KG1 (cell line): ENCODE measurements at regions not wholly inside any gene's neighbourhood (a gene's known extent, or its start where the extent isn't known, plus 50 kb on each side); places are given as distances from the start of the nearest gene placed in this dataset.

Experiments
- DNase-seq: peaks from one replicate; lab custom pipeline; 2025; lab: John Stamatoyannopoulos, UW

DNA sequence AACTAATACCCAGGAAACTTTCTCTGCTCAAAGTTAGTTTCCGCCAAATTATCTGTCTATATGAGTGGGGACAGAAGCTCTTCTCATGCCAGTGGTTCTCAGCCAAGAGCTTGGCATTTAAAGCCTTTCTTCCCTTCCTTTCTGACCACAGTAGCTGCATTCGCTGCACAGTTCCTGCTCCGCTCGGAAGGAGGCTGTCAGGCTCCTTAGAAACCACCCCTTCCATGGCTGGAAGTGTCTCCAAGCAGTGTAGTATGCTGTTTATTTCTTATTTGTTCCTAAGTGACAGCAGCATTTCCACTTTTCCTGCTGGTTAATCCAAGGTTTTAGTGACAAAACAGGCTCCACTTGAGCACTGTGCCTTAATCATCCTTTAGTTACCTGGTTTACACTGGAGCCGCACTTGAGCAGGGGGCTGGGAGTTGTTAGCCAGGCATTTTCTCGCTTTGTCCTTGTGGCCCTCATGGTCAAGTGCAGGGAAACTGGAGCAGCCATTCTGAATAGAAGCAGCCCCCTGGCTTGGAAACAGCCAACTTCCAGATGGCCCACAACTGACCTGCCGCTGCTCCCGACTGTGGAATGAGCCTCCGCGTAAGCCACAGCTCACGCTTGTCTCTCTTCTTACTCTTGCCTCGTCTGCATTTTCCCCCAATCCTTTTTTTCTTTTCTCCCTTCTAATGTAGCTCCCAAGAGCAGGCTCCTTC, 739.4 kb upstream of the TENM3 start:
- no peak for DNase-seq

DNA sequence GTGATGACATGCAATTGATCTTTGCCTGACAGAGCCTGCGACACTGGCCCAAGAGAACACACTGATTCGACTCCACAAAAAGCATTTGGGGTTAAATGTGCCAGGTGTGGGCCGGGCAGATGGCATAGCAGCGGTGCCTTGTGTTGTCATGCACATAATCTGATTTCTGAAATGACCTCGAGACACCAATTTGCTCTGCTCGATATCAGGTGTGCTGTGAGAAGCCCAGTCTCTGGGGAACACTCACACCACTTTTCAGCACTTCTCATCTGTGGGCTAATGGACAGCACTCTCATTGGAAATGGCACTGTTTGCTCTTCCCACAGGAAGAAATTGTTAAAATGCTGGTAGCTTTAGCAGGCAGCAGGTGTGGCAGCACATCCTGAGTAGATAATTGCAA, 738.3 kb upstream of the TENM3 start:
- DNase-seq: no peak

DNA sequence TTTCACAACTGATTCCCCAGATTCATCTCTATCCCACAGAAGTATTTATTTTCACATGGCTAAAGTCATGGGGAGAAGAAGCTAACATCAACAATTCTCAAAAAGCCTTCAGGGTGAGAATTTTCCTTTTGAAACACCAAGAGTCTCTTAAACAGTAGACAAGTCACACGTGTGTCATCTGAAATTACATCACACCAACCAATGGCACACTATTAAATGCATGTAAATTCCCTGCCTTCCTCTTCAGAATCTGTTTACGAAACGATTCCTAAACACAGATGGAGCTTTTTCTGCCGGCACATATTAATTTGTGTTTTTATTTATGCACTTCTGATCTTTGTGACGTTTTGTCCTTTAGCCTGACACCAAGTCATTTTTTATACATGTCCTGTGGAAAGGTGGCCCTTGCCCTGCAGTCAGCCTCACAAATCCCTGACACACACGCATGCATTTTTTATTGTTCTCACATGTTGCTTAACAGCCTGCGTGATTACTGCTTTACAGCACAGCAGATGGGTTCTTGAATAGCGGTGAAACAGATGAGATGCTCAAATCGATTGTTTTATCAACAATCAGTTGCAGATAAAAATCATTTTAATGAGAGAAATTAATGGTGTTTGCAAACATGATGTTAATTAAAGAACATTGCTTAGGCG, 735.9 kb upstream of the TENM3 start:
- DNase-seq: no peak

DNA sequence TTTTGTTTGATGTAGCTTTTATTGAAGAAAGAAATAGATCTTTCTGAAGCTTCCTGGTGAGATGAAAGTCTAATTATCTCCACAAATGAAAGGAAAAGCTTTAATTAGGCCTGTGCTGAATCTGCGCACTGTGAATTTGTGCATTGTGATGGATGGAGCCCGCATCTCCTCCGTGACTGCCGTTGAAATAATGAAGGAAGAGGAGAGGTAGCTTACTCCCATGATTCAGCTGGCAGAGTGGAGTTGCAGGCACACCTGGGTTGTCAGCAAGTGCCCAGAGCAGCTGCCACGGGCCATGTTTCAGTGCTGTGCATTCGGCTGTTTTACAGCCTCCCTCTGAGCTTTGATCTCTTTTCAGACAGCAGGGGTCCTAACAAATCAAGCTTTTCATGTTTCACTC, 735.3 kb upstream of the TENM3 start:
- no peak for DNase-seq

- no peak for DNase-seq
These were observed 734.6 kb upstream of the TENM3 start for GRCh38 chr4:181508601-181509000.

DNA sequence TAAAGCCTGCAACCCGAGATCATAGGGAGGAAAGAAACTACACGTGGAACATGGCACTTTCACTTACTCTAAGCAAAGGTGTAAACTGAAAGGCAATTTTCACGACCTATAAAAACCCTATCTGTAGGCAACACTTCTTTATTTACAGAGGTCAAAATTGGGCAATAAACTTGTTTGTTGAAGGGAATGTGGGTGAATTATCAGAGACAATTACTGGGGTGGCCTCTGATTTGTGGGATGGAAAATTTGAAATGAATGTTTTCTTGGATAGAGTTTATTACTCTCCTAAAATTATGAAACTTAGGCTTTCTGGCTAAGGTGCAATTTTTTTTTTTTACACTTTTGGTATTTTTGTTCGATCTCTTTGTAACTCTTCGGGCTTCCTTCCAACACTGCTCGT, 734.1 kb upstream of the TENM3 start:
- DNase-seq: no peak

GRCh38 chr4:181517491-181517890, 725.7 kb upstream of the TENM3 start:
- no peak for DNase-seq

DNA sequence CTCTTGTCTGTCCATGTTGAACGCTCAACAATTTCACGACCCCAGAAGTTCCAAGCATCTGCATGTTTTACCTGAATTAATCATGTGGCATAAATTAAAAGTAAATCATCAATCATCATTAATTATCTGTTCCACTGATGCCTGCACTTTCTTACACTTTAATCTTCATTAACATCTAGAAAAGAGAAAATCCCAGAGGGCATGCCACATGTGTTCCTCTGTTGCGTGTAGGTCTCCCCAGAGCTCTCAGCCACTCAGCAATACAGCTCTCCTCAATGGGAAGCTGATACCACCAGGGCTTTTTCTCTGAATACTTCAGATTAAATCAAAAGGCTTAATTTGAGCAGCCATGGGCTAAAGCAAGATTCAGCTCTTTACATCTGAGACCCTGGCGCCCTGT, 722.4 kb upstream of the TENM3 start:
- DNase-seq: no peak

DNA sequence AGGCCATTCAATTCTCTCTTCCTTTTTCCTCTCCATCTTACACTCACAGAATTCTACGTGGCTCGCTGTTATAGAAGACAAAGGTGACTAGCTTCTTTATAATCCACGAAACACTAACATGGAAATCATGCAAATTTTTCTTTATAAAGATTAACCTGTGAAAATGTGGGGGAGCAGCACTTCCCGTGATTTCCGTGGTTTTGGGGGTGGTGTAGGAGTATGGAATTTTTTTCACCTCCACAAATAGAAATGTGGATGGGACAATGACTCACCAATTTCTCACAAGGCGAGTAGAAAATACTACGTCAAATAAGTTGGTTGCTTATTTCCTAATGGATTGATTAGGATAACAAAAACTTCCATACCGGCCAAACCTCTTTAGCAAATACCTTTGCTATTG, 719.2 kb upstream of the TENM3 start:
- no peak for DNase-seq

DNA sequence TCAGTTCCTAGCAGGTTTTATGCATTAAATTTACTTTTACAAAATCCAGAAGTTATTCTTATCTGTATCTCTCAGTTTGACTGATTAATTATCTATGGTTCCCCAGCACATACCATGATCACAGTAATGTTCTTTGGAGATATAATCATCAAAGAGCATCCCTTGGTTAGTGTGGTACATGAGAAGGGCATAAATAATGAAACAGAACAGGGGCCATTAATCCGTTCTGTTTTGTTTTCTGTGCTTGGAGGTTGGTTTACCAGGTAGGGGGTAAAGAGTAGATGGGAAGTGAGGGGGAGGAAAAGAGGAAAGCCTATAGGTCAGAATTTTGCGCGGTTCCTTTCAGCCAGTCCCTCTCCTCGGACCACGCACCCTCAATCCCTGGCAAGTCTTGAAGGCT, 718.7 kb upstream of the TENM3 start:
- no peak for DNase-seq

DNA sequence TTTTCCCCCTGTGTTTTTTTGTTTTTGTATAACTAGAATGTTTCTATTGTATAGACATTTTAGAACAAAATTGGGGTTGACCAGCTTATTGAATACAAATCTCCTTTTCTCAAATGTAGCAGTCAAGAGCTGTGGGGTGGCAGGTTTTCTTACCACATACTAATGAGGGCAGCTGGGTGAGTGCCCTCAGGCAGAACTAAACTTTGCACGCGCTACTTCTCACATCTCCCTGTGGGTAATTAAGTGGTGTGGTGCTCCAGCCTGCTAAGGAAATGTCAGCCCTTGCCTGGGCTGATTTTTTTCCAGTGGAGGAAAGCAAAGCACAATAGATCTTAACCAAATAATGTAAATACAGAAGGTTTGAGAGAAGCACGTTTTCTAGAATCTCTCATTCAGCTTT, 717.6 kb upstream of the TENM3 start:
- no peak for DNase-seq

DNA sequence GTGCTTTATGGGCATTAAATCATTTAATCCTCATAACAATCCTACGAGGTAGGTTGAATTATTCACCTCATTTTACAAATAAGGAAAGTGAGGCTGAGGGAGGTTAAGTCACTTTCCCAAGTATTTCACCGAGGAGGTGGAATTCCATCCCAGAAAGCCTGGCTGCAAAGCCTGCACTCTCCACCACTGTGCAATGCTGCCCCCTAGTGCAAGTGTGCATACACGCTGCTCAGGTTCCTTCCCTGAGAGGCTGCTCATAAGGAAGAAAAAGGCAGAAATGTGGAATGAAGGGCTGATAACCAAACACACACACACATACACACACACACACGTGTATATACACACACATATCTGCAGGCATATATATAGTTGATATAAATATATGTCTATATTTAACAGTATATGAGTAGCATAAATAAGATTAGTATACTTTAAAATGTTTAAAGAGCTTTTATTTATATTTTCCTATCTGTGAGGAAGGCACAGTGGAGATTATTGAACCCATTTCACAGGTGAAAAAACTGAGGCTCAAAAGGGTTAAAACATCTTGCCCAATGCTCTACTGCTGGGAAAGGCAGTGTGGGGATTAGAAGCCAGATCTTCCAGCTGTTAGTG, 714.5 kb upstream of the TENM3 start:
- no peak for DNase-seq

DNA sequence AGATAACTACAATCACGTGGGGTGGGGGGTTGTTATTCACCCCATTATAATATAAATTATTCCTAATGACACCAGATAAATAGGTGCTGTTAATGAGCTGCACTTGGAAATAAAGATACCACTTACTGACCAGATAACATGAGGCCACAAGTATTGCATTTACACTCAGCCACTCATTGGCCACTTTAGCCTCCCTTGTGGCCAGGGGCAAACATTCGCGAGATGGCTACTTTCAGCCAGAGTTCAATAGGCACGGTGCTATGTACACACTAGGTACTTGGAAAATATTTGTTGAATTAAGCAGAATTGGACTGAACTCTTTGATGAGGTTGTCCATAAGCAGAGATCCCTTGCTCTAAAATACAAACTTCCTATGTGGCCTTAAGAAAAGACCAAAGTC, 713.7 kb upstream of the TENM3 start:
- no peak for DNase-seq

DNA sequence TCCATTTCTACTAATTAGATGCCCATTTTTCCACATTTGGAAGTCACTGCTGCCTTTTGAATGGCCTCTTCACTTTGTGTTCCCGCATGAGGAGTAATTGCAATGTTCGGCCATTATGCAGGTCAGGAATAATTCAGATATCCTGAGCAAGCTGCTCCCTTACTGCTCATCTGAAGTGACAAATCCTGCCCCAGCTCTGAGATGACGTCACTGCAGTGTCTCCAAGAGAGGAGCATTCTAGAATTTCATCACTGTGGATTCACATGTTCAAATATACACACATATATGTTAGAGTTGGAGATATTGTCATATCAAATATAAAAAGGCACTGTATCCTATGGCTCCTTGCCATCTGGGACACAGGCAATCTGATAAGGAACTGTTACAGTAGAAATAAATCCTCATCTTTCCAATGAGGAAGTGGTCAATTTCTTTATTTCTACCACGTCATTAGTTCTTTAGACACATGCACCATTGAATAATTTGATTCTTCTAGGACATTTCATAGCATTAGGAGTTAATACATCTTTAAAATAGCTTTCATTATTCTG, 706.9 kb upstream of the TENM3 start:
- no peak for DNase-seq

GRCh38 chr4:181536811-181537434, 706.3 kb upstream of the TENM3 start:
- no peak for DNase-seq

- no peak for DNase-seq
These were observed 704.8 kb upstream of the TENM3 start for GRCh38 chr4:181538431-181538830.

DNA sequence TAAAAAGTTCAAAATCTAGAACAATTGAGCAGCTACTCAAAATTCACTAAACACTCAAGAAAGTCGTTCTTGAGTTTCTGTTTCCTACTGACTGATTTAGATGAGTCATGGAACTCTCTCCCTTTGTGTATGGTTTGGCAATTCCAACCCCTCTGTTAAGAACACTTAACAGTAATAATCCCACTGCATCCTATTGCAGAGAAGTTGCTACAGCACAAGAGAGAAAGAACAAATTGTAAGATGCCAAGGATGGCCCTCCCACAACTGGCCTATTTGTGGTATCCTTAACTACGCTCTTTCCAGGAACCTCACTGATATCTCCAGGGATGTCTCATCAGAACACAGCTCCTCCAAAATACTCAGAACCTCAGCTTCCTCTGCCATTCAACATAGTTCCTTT, 701.8 kb upstream of the TENM3 start:
- DNase-seq: no peak

GRCh38 chr4:181548873-181549575, 694.2 kb upstream of the TENM3 start:
- DNase-seq: no peak

DNA sequence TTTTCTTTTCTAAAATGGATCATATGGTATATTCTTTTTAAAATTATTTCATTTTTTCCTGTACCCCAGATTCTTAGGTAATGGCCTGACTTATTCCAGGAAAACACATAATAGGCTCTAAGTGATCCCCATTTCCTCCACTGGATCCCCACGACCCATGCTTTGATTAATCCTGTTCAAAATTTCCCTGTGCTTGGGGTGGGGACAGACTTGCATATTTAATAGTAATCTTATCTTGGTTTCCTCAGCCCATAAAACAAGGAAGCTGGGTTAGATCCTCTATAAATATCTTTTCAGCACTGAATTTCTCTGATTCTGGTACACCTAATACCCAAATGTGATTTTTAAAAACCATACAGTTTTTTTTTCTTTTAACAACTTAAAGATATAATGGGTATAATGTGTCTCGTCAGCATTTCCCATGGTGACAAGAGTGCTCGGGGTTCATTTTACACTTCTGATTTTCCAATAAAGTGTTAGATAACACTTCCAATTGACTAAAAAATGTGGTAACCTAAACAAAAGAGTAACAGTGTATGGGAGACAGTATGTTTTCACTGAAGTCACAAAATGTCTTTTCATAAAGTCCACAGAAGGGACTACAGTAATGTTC, 693.5 kb upstream of the TENM3 start:
- DNase-seq: no peak

GRCh38 chr4:181550381-181550780, 692.8 kb upstream of the TENM3 start:
- DNase-seq: no peak

- DNase-seq: no peak
These were observed 683.6 kb upstream of the TENM3 start for GRCh38 chr4:181559637-181560036.

GRCh38 chr4:181562399-181562798, 680.8 kb upstream of the TENM3 start:
- DNase-seq: no peak
